NCI-H510A (cell line): ENCODE measurements at regions not wholly inside any gene's neighbourhood (a gene's known extent, or its start where the extent isn't known, plus 50 kb on each side); places are given as distances from the start of the nearest gene placed in this dataset.
"Not testable (repeated sequence)": the region's sequence is repeated elsewhere in the genome, so short reads cannot be mapped to it uniquely, and the experiment has no call there.

ENCODE experiments used
- DNase-seq: peaks from one replicate; lab custom pipeline; 2025; lab: John Stamatoyannopoulos, UW

GRCh38 chr11:39674761-39675160 lies 1784.7 kb downstream of the LRRC4C start:
- DNase-seq: no peak

DNA sequence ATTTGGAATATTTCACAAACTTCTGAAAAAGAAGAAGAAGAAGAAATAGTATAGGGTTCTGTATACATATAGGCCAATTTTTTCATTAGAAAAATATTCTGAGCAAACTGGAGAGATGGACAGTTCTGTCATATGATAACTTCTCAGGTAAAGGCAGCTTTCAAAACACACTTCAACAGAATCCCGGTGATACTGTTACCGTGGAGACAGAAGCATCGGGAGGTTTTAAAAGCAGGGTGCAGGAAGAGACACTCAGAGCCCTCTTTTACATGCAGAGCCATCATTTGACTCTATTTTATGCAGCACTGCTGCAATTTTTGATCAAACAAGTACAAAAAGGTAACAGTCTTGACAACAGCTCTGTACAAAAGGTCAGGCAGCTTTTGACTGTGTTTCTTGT lies 1785.4 kb downstream of the LRRC4C start:
- no peak for DNase-seq

DNA sequence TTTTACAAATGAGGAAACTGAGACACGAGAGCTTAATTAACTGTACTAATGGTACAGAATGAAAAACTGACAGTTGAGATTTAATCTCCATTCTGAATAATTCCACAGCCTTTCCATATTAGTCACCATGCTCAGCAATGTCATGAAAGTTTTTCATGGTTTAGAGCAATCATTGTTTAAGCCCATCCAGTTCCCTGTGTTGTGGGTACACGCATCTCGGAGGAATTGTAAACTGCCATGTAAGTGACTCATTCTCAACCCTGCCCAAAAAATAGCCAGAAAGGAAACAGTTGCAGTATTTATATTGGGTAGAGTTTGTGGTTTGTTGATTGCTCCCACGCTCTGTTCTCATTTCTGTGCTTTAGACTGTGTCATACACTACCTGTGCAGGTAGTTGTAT lies 1790.8 kb downstream of the LRRC4C start:
- no peak for DNase-seq

- no peak for DNase-seq
Observed at GRCh38 chr11:39664023-39664422, 1795.4 kb downstream of the LRRC4C start.

DNA sequence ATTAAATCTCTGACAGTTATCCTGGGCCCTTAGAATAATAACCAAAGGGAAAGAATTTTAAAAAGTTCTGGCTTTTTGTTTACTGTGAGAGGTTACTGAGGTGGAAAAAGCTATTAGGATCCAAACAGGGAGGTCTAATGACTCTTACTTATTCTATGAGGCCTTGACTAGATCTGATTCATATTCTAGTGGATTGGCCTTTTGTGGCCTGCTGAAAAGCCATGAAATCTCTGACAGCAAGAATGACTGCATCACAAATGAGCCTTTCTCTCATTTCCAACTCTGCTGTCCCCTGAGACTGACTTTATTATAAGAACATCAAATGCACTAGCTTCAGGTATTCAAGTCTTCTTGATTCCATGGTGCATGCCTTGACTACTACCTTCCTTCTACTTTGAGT lies 1797.6 kb downstream of the LRRC4C start:
- no peak for DNase-seq

DNA sequence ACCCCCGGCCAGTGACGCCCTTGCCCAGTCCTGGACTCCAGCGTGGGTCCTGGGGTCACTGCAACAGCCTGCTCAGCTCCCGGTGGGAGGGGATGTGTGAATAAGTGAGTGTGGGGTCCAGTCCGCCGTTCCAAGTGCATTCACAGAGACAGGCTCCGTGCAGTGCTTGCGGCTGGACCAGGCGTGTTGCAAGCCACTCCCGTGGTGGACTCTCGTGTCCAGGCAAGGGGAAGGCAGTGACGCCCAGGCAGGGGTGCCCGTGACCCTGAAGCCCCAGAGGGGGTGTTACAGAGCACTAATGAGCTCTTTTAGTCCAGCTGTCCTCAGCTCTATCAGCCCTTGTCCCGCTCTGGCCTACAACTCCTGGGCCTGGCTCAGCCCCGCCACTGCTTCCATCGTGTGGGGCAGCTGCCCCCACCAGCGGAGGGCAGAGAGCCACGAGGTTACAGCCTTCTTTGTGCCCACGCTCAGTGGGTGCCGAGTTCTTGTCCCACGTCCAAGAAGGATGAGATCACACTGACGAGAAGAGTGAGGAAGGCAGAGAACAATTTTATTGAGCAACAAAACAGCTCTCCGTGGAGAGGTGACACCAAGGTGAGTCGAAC lies 1807.5 kb downstream of the LRRC4C start:
- no peak for DNase-seq

- no peak for DNase-seq
Observed at GRCh38 chr11:39641751-39642150, 1817.7 kb downstream of the LRRC4C start.

GRCh38 chr11:39630365-39630764 lies 1829.1 kb downstream of the LRRC4C start:
- no peak for DNase-seq

- no peak for DNase-seq
Observed at GRCh38 chr11:39628311-39628710, 1831.1 kb downstream of the LRRC4C start.

DNA sequence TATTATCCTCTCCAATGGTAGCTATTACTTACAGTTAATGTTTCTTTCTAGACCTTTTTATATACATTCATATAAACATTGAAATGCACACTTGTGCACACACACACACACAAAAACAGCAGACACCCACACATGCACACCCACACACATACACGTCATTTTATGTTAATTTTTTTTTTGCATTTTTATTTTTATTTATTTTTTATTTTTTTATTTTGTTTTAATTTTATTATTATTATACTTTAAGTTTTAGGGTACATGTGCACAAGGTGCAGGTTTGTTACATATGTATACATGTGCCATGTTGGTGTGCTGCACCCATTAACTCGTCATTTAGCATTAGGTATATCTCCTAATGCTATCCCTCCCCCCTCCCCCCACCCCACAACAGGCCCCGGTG lies 1839.1 kb downstream of the LRRC4C start:
- DNase-seq: not testable (repeated sequence)

DNA sequence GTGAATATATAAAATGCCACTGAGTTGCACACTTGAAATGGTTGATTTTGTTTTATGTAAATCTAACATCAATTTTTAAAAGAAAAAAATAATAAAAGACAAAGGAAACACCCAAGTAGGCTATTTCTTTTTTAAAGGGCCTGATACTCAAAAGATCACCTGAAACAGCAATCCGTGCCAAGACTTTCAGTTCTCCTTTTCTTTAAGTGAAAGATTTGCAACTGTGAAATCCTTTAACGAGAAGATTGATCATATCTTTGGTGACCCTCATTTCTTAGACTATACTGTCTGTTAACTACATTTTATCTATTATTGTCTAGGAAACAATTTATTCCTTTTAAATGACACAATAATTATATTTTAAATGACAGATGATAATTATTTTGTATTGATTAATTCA lies 1841.5 kb downstream of the LRRC4C start:
- no peak for DNase-seq

DNA sequence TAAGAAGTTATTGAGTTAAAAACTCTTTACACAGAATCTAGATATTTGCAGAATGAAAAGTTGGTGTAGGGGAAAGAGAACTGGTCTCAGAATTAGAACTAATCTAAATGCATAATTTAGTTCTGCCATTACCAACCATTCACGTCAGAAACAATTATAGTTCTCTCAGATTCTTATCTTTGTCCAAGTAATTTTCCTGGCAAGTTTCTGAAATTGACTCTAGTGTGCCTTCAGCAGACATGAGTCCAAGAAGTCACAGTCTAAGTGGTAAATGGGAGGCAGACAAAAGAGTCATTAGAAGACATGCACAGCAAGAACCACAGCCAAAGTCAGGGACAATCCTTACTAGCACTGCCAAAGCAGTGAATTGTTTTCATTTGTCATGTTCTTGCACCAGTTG lies 1870.1 kb downstream of the LRRC4C start:
- no peak for DNase-seq

- no peak for DNase-seq
Observed at GRCh38 chr11:39586036-39586435, 1873.4 kb downstream of the LRRC4C start.

GRCh38 chr11:39571081-39571480 lies 1888.4 kb downstream of the LRRC4C start:
- no peak for DNase-seq

- DNase-seq: no peak
Observed at GRCh38 chr11:39570526-39570925, 1888.9 kb downstream of the LRRC4C start.

- DNase-seq: no peak
Observed at GRCh38 chr11:39569789-39570188, 1889.7 kb downstream of the LRRC4C start.

DNA sequence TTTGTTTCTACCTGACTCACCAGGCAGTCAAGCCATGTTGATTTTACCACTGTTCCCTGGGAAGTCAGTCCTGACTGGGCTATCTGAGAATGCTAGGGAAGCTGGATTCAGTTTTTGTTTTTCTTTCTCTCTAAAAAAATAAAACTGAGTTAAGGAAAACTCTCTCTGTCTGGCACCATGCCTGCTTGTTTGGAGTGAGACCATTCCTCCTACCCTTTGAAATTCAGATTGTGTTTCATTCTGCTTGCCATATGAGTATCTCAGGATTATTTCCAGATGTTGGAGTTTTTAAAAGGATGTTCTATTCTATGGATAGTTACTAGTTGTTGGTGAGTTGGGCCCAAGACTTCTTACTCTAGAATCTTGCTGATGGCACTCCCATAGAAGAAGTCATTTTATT lies 1917.0 kb downstream of the LRRC4C start:
- no peak for DNase-seq

DNA sequence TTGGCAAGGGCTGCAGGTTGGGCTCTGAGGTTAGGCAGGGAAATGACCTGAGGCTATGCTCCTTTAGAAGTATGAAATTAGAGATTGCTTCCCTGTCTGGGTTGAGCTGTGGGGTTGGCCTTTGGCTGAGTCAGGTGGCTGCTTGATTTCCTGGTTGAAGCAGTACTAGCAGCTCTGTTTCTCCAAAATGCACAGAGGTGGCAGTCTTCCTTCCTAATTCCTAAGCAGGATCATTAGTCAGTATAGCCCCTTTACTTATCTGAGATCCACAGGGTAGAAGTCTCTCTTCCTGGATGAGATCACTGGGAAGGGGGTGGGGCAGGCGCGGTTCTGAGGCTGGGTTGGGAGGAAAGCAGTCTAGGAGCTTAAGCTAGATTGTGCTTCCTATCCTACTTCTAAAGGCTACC lies 1917.5 kb downstream of the LRRC4C start:
- DNase-seq: no peak

DNA sequence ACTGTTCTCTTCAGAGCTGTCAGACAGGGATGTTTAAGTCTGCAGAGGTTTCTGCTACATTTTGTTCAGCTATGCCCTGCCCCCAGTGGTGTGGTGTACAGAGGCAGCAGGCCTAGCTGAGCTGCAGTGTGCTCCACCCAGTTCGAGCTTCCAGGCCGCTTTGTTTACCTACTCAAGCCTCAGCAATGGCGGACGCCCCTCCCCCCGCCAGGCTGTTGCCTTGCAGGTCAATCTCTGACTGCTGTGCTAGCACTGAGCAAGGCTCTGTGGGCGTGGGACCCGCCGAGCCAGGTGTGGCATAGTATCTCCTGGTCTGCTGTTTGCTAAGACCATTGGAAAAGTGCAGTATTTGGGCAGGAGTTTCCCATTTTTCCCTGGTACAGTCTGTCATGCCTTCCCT lies 1923.1 kb downstream of the LRRC4C start:
- DNase-seq: peak; percentile 1
